Right lobe of liver (tissue), 6 donors: ENCODE measurements at regions not wholly inside any gene's neighbourhood (a gene's known extent, or its start where the extent isn't known, plus 50 kb on each side); places are given as distances from the start of the nearest gene placed in this dataset.

Experiments
- ATAC-seq, 4 donors: fragments of 200-7000 bp; cut with Tn5 transposase; one replicate each; pipeline ENCODE4 v1.9.1; 2020; ENCODE audit warnings: mild to moderate bottlenecking in 4 of 4, moderate library complexity in 4 of 4
- DNase-seq, 3 donors: peaks; one replicate each; pipeline ENCODE4 v3.0.0-alpha.2; 2020
- H3K27ac ChIP-seq, 3 donors: fragments of 200-600 bp; one replicate each; pipeline ENCODE4 v1.8.0; 2022
- H3K27me3 ChIP-seq, 2 donors: fragments of 200-600 bp; one replicate each; pipeline ENCODE4 v1.8.0; 2022
- H3K36me3 ChIP-seq, 4 donors: fragments of 200-600 bp; sonication (generic) in 1 of 4; one replicate each; pipeline versions ENCODE4 v1.5.1 to v1.8.0; 2017 to 2022; ENCODE audit warnings: control low read depth in 1 of 4
- H3K4me1 ChIP-seq, 4 donors: fragments of 200-600 bp; sonication (generic) in 1 of 4; one replicate each; pipeline versions ENCODE4 v1.5.1 to v1.8.0; 2017 to 2022; ENCODE audit warnings: control low read depth in 1 of 4
- H3K4me3 ChIP-seq, 3 donors: fragments of 200-600 bp; one replicate each; pipeline ENCODE4 v1.8.0; 2022
- H3K9me3 ChIP-seq, 4 donors: fragments of 200-600 bp; sonication (generic) in 1 of 4; one replicate each; pipeline versions ENCODE4 v1.5.1 to v1.8.0; 2017 to 2022; ENCODE audit warnings: control low read depth in 1 of 4
- CTCF ChIP-seq, 4 donors: fragments of 200-600 bp in 3 of 4; fragments of 450-650 bp in 1 of 4; IDR thresholded peaks; one replicate each; pipeline versions ENCODE4 v1.5.1 to v1.8.0; 2016 to 2022; ENCODE audit warnings: antibody characterized with exemption in 4 of 4, mild to moderate bottlenecking in 2 of 4
- POLR2A ChIP-seq: fragments of 450-650 bp; IDR thresholded peaks from one replicate; pipeline ENCODE4 v1.6.1; 2017; ENCODE audit warnings: antibody characterized with exemption, mild to moderate bottlenecking
- WGBS: methylation state at CpG from one replicate; pipeline ENCODE4 v1.1.6; 2018; ENCODE audit warnings: low coverage, low lambda C conversion rate; ENCODE audit not compliant: insufficient coverage; ENCODE audit errors: missing lambda C conversion rate; 5-methylcytosine and 5-hydroxymethylcytosine counted together
- intact Hi-C, 2 donors: fragments of 100-400 bp; cut with DNase I; formaldehyde crosslinking; loops; one replicate each; pipeline versions ENCODE4 v1.11.2 to v1.14.1; 2022
- donor health status: DM: no; HTN: yes; CAD: no.
- donor health status: DM: no; HTN: no; CAD: no.
- donor health status: DM: no; HTN: no; CAD: no.
- donor health status: DM: no; HTN: yes; CAD: no.
- donor health status: DM: no; HTN: yes; CAD: no.

DNA sequence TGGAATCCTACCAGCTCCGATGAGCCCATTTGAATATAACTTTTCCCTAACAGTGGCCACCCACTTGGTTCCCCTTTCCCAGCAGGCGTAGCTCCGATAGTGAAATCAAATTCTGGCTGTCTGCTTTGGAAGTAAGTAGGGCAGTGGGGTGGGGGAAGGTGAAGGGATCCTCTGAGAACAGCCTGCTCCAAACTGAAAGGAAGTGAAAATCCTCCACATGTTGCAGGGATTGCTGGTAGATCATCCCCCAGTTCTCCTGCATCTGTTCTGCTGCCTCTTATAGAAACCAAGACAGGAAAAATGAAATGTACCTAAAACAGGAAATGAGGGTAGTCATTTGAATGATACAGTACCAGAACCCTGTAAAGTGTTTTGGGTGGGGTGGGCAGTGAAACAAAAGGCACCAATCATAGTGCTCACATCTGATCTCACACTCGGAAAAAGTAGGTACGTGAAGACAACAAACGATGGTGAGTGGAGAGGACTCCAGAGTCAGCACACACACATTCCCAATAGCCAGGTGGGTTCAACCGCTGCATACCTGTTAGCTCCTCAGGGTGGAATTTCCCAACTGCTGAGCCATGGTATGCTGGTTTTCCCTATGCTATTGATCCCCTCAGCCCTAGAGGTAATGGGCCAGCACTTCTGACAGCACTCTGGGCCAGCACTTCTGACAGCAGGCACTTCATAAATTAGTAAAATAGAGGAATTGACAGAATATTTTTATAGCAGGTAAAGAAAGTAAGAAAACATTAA is 304.9 kb upstream of the ADAMTS9 start:
- intact Hi-C loops, result no loop called here
- H3K27me3 ChIP-seq, result no peaks in the 10 kb centered on the region
- no peak overlapping the region for H3K4me3 ChIP-seq
- H3K9me3 ChIP-seq, result no peaks in the 10 kb centered on the region
- ATAC-seq, result peak in 1 of 4 donors; percentile 19
- DNase-seq, result no peak
- TF ChIP-seq POLR2A (no peak), CTCF (IDR thresholded peaks at IDR 0.05) (no peak)
- no peaks in the 10 kb centered on the region for H3K4me1 ChIP-seq
- H3K36me3 ChIP-seq, result no peaks in the 10 kb centered on the region
- 72% methylated on average over 7 of the region's 7 CpGs for WGBS
- H3K27ac ChIP-seq, result no peak overlapping the region

DNA sequence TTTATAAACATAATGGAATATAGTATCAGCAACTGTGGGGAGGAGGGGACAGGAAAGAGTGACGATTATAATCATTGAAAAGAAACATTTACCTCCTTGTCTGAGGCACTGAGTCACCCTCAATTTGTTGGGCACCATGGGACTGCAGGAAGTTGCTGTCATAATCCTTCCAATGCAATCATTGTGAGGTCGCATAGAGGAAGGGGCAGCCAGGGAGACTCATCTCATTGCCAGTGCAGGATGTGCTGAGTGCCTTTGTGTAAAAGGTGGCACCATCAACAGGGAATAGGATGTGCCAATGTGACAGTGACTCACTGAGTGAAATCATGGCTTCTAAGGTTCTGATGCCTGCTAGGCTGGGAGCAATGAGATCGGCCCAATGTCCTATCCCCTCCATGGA is 300.4 kb upstream of the ADAMTS9 start:
- Histone ChIP-seq H3K9me3 (no peaks in the 10 kb centered on the region), H3K4me3 (no peak overlapping the region), H3K36me3 (no peaks in the 10 kb centered on the region), H3K27me3 (no peaks in the 10 kb centered on the region), H3K27ac (no peak overlapping the region), H3K4me1 (no peaks in the 10 kb centered on the region)
- ATAC-seq (peak in 1 of 4 donors; percentile 74), DNase-seq (no peak)
- TF ChIP-seq POLR2A (no peak), CTCF (IDR thresholded peaks at IDR 0.05) (no peak)
- intact Hi-C loops, result no loop called here
- WGBS, result 24% methylated on average over 3 of the region's 3 CpGs

DNA sequence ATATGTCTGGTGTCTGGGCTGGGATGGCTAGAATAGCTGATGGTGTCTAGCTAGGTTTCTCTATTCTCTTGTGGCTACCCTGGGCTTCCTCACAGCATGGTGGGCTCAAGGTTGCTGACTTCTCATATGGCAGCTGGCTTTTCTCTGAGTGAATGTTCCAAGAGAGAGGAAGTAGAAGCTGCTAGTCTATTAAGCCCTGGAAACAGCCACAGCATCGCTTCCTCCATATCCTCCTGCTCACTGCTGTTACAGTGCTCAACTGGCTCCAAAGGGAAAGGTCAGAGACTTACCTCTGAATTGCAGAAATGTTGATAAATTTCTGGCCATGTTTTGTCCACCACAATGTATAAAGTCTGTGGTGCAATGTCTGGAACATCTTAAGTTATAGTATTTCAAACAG is 299.9 kb upstream of the ADAMTS9 start:
- no peak for DNase-seq
- no peak for TF ChIP-seq CTCF (IDR thresholded peaks at IDR 0.05)
- TF ChIP-seq POLR2A, result no peak
- Histone ChIP-seq H3K27me3 (no peaks in the 10 kb centered on the region), H3K4me3 (no peak overlapping the region), H3K27ac (no peak overlapping the region), H3K9me3 (no peaks in the 10 kb centered on the region), H3K36me3 (no peaks in the 10 kb centered on the region), H3K4me1 (no peaks in the 10 kb centered on the region)
- WGBS, result 60% methylated on average over 1 of the region's 1 CpG
- intact Hi-C loops, result no loop called here
- no peak for ATAC-seq

DNA sequence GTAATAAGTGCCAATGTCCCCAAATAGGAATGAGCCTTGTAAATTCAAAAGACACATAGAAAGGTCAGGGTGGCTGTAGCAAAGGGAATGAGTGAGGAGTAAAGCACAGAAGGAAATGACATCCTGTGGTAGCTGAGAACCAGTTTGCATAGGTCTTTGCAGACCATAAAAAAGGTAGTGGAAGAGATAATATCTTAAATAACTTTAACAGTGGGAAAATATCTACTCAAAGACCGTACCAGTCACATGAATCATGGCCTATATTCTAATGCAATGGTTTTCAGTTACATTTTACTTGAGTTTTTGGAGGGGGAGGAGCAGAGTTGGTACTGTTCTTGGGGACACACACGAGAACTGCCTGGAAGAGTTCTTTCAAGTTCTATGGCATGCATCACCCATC is 297.3 kb upstream of the ADAMTS9 start:
- Histone ChIP-seq H3K4me3 (no peak overlapping the region), H3K27me3 (no peaks in the 10 kb centered on the region), H3K9me3 (no peaks in the 10 kb centered on the region), H3K36me3 (no peaks in the 10 kb centered on the region), H3K4me1 (no peaks in the 10 kb centered on the region), H3K27ac (no peak overlapping the region)
- DNase-seq (no peak), ATAC-seq (no peak)
- WGBS, result 64% methylated on average over 2 of the region's 2 CpGs
- TF ChIP-seq CTCF (IDR thresholded peaks at IDR 0.05) (no peak), POLR2A (no peak)
- intact Hi-C loops, result no loop called here
